Right renal cortex interstitium (tissue), 3 donors: ENCODE measurements at regions not wholly inside any gene's neighbourhood (a gene's known extent, or its start where the extent isn't known, plus 50 kb on each side); places are given as distances from the start of the nearest gene placed in this dataset.
"Not testable (repeated sequence)": the region's sequence is repeated elsewhere in the genome, so short reads cannot be mapped to it uniquely, and the experiment has no call there.

Experiments
- DNase-seq, 3 donors: peaks; one replicate each; pipeline ENCODE4 v3.0.0-alpha.2; 2013; ENCODE audit warnings: low read depth in 3 of 3, low spot score in 2 of 3

- DNase-seq: no peak
Observed at GRCh38 chr13:62908321-62908720, 1492.7 kb upstream of the PCDH20 start.

- DNase-seq: no peak
Observed at GRCh38 chr13:62906896-62907295, 1491.2 kb upstream of the PCDH20 start.

- DNase-seq: no peak
Observed at GRCh38 chr13:62906469-62906868, 1490.8 kb upstream of the PCDH20 start.

GRCh38 chr13:62887046-62887445 is 1471.4 kb upstream of the PCDH20 start:
- DNase-seq: no peak

- DNase-seq: no peak
Observed at GRCh38 chr13:62879071-62879470, 1463.4 kb upstream of the PCDH20 start.

GRCh38 chr13:62875118-62875640 is 1459.5 kb upstream of the PCDH20 start:
- DNase-seq: no peak

- DNase-seq: no peak
Observed at GRCh38 chr13:62850331-62850730, 1434.7 kb upstream of the PCDH20 start.

GRCh38 chr13:62847520-62847919 is 1431.9 kb upstream of the PCDH20 start:
- no peak for DNase-seq

GRCh38 chr13:62846302-62846701 is 1430.7 kb upstream of the PCDH20 start:
- DNase-seq: no peak

- DNase-seq: no peak
Observed at GRCh38 chr13:62839338-62839737, 1423.7 kb upstream of the PCDH20 start.

GRCh38 chr13:62838929-62839328 is 1423.3 kb upstream of the PCDH20 start:
- DNase-seq: no peak

- DNase-seq: no peak
Observed at GRCh38 chr13:62837895-62838294, 1422.2 kb upstream of the PCDH20 start.

GRCh38 chr13:62829486-62829885 is 1413.8 kb upstream of the PCDH20 start:
- DNase-seq: no peak

GRCh38 chr13:62799931-62800436 is 1384.3 kb upstream of the PCDH20 start:
- no peak for DNase-seq

GRCh38 chr13:62799038-62799535 is 1383.4 kb upstream of the PCDH20 start:
- no peak for DNase-seq

- DNase-seq: no peak
Observed at GRCh38 chr13:62793850-62794249, 1378.2 kb upstream of the PCDH20 start.

- no peak for DNase-seq
Observed at GRCh38 chr13:62781866-62782265, 1366.2 kb upstream of the PCDH20 start.

- no peak for DNase-seq
Observed at GRCh38 chr13:62779161-62779560, 1363.5 kb upstream of the PCDH20 start.

GRCh38 chr13:62767473-62767872 is 1351.8 kb upstream of the PCDH20 start:
- no peak for DNase-seq

- DNase-seq: no peak
Observed at GRCh38 chr13:62760724-62761123, 1345.1 kb upstream of the PCDH20 start.

GRCh38 chr13:62747629-62748028 is 1332.0 kb upstream of the PCDH20 start:
- DNase-seq: no peak

GRCh38 chr13:62747152-62747551 is 1331.5 kb upstream of the PCDH20 start:
- no peak for DNase-seq

- not testable (repeated sequence) for DNase-seq
Observed at GRCh38 chr13:62729746-62730145, 1314.1 kb upstream of the PCDH20 start.
